Endothelial cell of umbilical vein (primary cell): ENCODE measurements at regions not wholly inside any gene's neighbourhood (a gene's known extent, or its start where the extent isn't known, plus 50 kb on each side); places are given as distances from the start of the nearest gene placed in this dataset.

ENCODE experiments used
- BruUV-seq: library from RNA; stranded (reverse); fragments of 400-500 nt; replicated peaks from 2 replicates; lab custom pipeline; 2021; lab: Mats Ljungman, UMichigan
- CTCF ChIA-PET: fragments of 300-600, 350-600 bp; sonication (Branson Sonifier 250); formaldehyde crosslinking; loops from one replicate; lab custom pipeline; 2021; ENCODE audit warnings: antibody characterized with exemption, inconsistent platforms; lab: Charles Lee
- POLR2A ChIA-PET: fragments of 300-600, 350-600 bp; sonication (Branson Sonifier 250); formaldehyde crosslinking; loops from one replicate; lab custom pipeline; 2021; ENCODE audit warnings: antibody characterized with exemption, inconsistent platforms; lab: Charles Lee
- DNase-seq: peaks from one replicate; pipeline ENCODE4 v3.0.0-alpha.2; 2011; ENCODE audit warnings: low read depth, low spot score
- FAIRE-seq: peaks from 2 replicates; lab custom pipeline; 2011; peaks lifted over from hg19 to GRCh38; lab: Jason Lieb, UNC
- H2AFZ ChIP-seq: 2 replicates; pipeline ENCODE4 v1.6.0; 2012; ENCODE audit warnings: low read depth, low read length, control low read depth, inconsistent platforms
- H3K27ac ChIP-seq: 2 replicates; pipeline ENCODE4 v1.5.1; 2011; ENCODE audit warnings: low read depth, mild to moderate bottlenecking, control low read depth, low read length, moderate library complexity; ENCODE audit not compliant: insufficient read depth
- H3K27me3 ChIP-seq, 2 experiments: 2 replicates each; pipeline versions ENCODE4 v1.6.0 to v1.6.1; 2011; ENCODE audit warnings: low read length in 2 of 2, mixed read lengths in 1 of 2; ENCODE audit not compliant: control insufficient read depth in 2 of 2, insufficient read depth in 2 of 2
- H3K36me3 ChIP-seq, 2 experiments: 2 replicates in 1 of 2; 3 replicates in 1 of 2; pipeline ENCODE4 v1.5.1; 2011; ENCODE audit warnings: low read length in 2 of 2, mild to moderate bottlenecking in 1 of 2, moderate library complexity in 1 of 2; ENCODE audit not compliant: control insufficient read depth in 2 of 2, insufficient read depth in 2 of 2; ENCODE audit errors: extremely low read depth in 1 of 2
- H3K4me1 ChIP-seq: 3 replicates; pipeline ENCODE4 v1.5.1; 2011; ENCODE audit warnings: mild to moderate bottlenecking, low read length; ENCODE audit not compliant: control insufficient read depth, insufficient read depth; ENCODE audit errors: extremely low read depth
- H3K4me2 ChIP-seq: 2 replicates; pipeline ENCODE4 v1.6.1; 2011; ENCODE audit warnings: low read length, control low read depth, mixed read lengths; ENCODE audit not compliant: insufficient read depth
- H3K4me3 ChIP-seq, 3 experiments: fragments of 200-600 bp in 1 of 3; sonication (generic), shearing (Covaris generic) in 1 of 3; replicated peaks in 1 of 3; 2 replicates each; pipeline ENCODE4 v1.5.1; 2011 to 2016; ENCODE audit warnings: control low read depth in 3 of 3, low read length in 3 of 3, mild to moderate bottlenecking in 2 of 3, inconsistent platforms in 1 of 3, low read depth in 1 of 3, moderate library complexity in 1 of 3; ENCODE audit not compliant: insufficient read depth in 1 of 3
- H3K79me2 ChIP-seq: 2 replicates; pipeline ENCODE4 v1.6.0; 2012; ENCODE audit warnings: low read length, inconsistent platforms; ENCODE audit not compliant: control insufficient read depth, insufficient read depth
- H3K9ac ChIP-seq: replicated peaks from 2 replicates; pipeline ENCODE3; 2011; ENCODE audit warnings: low read length, control low read depth; ENCODE audit not compliant: insufficient read depth; ENCODE audit errors: extremely low read depth
- H3K9me1 ChIP-seq: replicated peaks from 3 replicates; pipeline ENCODE4 v1.6.0; 2011; ENCODE audit warnings: mild to moderate bottlenecking, low read length; ENCODE audit not compliant: control insufficient read depth, insufficient read depth; ENCODE audit errors: extremely low read depth
- H3K9me3 ChIP-seq: replicated peaks from 2 replicates; pipeline ENCODE4 v1.5.1; 2012; ENCODE audit warnings: low read length, inconsistent platforms; ENCODE audit not compliant: control insufficient read depth, insufficient read depth
- H4K20me1 ChIP-seq: replicated peaks from 2 replicates; pipeline ENCODE3; 2011; ENCODE audit warnings: mild to moderate bottlenecking, low read length; ENCODE audit not compliant: control insufficient read depth, insufficient read depth; ENCODE audit errors: extremely low read depth
- EZH2 ChIP-seq: IDR thresholded peaks from 2 replicates; pipeline ENCODE4 v1.6.1; 2012; ENCODE audit warnings: borderline replicate concordance, low read depth, mild to moderate bottlenecking, moderate library complexity, low read length, inconsistent platforms; ENCODE audit not compliant: severe bottlenecking
- FOS ChIP-seq: IDR thresholded peaks from 2 replicates; pipeline ENCODE4 v1.6.1; 2011; ENCODE audit warnings: mild to moderate bottlenecking, low read length, moderate library complexity, borderline replicate concordance; ENCODE audit not compliant: insufficient read depth
- GATA2 ChIP-seq: IDR thresholded peaks from 2 replicates; pipeline ENCODE4 v1.7.0; 2011; ENCODE audit warnings: low read depth, mild to moderate bottlenecking, moderate library complexity, mixed read lengths, low read length; ENCODE audit not compliant: insufficient read length, insufficient read depth
- JUN ChIP-seq: IDR thresholded peaks from 2 replicates; pipeline ENCODE4 v1.6.1; 2011; ENCODE audit warnings: borderline replicate concordance, low read depth; ENCODE audit not compliant: insufficient read length, insufficient read depth
- MYC ChIP-seq: IDR thresholded peaks from one replicate; pipeline ENCODE4 v1.6.1; 2011; ENCODE audit warnings: mild to moderate bottlenecking, low read depth, low read length
- POLR2A ChIP-seq: IDR thresholded peaks from 2 replicates; pipeline ENCODE4 v1.6.1; 2012; ENCODE audit warnings: low read depth, mild to moderate bottlenecking, control low read depth, low read length
- POLR2AphosphoS5 ChIP-seq: IDR thresholded peaks from 2 replicates; pipeline ENCODE4 v1.6.1; 2012; ENCODE audit warnings: low read depth, mild to moderate bottlenecking, control low read depth, low read length, moderate library complexity; ENCODE audit not compliant: insufficient read depth
- dilution Hi-C: fragments of 300-500 bp; cut with MboI; formaldehyde crosslinking; loops from one replicate; pipeline ENCODE4 v1.15.0; 2019; ENCODE audit warnings: low sequenced_read_pairs; ENCODE audit not compliant: extremely low pct_ligation_motif_present
- intact Hi-C: fragments of 100-400 bp; cut with micrococcal nuclease; formaldehyde crosslinking; loops from one replicate; pipeline ENCODE4 v1.10.0; 2022
- TF ChIP-seq, protein P1 (sequence below): IDR thresholded peaks from 2 replicates; pipeline ENCODE4 v1.6.1; 2011; ENCODE audit not compliant: insufficient read depth, insufficient read length
- TF ChIP-seq, protein P2 (sequence below), 2 donors: IDR thresholded peaks; 1 replicate in 1 of 2; 2 replicates in 1 of 2; pipeline ENCODE4 v1.5.1; 2011; ENCODE audit warnings: low read length in 2 of 2, mild to moderate bottlenecking in 2 of 2, moderate library complexity in 2 of 2, control low read depth in 1 of 2, inconsistent platforms in 1 of 2, low read depth in 1 of 2; ENCODE audit not compliant: insufficient read depth in 1 of 2; ENCODE audit errors: extremely low read depth in 1 of 2

DNA sequence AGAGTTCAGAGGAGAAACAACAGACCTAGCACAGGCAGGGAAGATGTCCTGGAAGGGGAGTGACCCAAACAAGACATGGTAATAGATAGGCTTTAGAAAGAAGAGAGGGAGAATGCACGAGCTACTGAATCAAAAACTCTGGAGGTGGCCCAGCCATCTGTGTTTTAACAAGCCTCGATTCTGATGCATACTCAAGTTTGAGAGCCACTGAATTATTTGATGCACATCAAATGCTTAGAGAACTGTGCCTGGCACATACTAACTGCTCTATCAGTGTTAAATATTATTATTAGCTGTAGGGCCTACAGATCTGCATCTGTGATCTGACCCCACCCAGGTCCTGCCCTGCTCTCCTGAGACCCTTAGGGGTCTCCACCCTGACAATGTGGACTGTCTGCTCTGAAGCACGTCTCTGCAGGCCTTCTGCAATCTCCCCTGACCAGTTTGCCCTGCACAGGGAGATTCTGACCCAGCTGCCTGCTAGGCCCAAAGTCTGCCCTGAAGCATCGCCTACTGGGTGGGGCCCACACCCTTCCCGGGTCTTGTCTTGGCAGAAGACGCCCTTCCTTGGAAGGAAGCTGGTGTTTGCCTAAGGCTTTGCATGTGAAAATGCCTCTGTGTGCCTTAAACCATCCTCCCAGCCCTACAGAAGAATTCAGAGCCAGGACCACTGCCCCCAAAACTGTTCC, 201.5 kb upstream of the KLF3 start:
- Histone ChIP-seq H3K27me3 (peaks cover 2 to 8% of the 10 kb centered on the region in 2 experiments), H3K4me1 (no peaks in the 10 kb centered on the region), H3K9me1 (no peaks in the 10 kb centered on the region), H3K9ac (no peak overlapping the region), H3K79me2 (no peaks in the 10 kb centered on the region), H3K4me3 (no peak overlapping the region), H3K4me2 (no peak overlapping the region), H3K36me3 (no peaks in the 10 kb centered on the region), H2AFZ (no peak overlapping the region), H3K9me3 (no peaks in the 10 kb centered on the region), H4K20me1 (no peaks in the 10 kb centered on the region), H3K27ac (no peak overlapping the region)
- dilution Hi-C loops = no loop called here
- intact Hi-C loops = no loop called here
- FAIRE-seq = no peak
- CTCF ChIA-PET = no interaction called here
- no TSS peak for BruUV-seq
- DNase-seq = no peak
- TF ChIP-seq, protein P1, sequence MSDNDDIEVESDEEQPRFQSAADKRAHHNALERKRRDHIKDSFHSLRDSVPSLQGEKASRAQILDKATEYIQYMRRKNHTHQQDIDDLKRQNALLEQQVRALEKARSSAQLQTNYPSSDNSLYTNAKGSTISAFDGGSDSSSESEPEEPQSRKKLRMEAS = no peak
- TF ChIP-seq POLR2A = no peak
- TF ChIP-seq, protein P2, sequence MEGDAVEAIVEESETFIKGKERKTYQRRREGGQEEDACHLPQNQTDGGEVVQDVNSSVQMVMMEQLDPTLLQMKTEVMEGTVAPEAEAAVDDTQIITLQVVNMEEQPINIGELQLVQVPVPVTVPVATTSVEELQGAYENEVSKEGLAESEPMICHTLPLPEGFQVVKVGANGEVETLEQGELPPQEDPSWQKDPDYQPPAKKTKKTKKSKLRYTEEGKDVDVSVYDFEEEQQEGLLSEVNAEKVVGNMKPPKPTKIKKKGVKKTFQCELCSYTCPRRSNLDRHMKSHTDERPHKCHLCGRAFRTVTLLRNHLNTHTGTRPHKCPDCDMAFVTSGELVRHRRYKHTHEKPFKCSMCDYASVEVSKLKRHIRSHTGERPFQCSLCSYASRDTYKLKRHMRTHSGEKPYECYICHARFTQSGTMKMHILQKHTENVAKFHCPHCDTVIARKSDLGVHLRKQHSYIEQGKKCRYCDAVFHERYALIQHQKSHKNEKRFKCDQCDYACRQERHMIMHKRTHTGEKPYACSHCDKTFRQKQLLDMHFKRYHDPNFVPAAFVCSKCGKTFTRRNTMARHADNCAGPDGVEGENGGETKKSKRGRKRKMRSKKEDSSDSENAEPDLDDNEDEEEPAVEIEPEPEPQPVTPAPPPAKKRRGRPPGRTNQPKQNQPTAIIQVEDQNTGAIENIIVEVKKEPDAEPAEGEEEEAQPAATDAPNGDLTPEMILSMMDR (IDR thresholded peaks at IDR 0.05; ENCODE audit: extremely low read depth in 1 of 2, insufficient read depth in 1 of 2, low read depth in 1 of 2, low read length in 2 of 2) = no peak
- TF ChIP-seq MYC = no peak
- no peak for TF ChIP-seq GATA2
- TF ChIP-seq JUN = no peak
- TF ChIP-seq EZH2 = no peak
- no peak for TF ChIP-seq POLR2AphosphoS5
- no peak for TF ChIP-seq FOS
- POLR2A ChIA-PET = no interaction called here
